Ascending aorta (tissue), 2 donors: ENCODE measurements at regions not wholly inside any gene's neighbourhood (a gene's known extent, or its start where the extent isn't known, plus 50 kb on each side); places are given as distances from the start of the nearest gene placed in this dataset.

ENCODE experiments used
- DNase-seq, 2 donors: peaks; one replicate each; pipeline ENCODE4 v3.0.0-alpha.2; 2019; ENCODE audit warnings: low spot score in 2 of 2
- H3K27ac ChIP-seq, 2 donors: fragments of 200-600 bp; sonication (generic); one replicate each; pipeline ENCODE4 v1.5.1; 2016 to 2017; ENCODE audit warnings: mild to moderate bottlenecking in 1 of 2
- H3K27me3 ChIP-seq: fragments of 200-600 bp; sonication (generic); one replicate; pipeline ENCODE4 v1.5.1; 2017
- H3K36me3 ChIP-seq, 2 donors: fragments of 200-600 bp; sonication (generic); one replicate each; pipeline ENCODE4 v1.5.1; 2016
- H3K4me1 ChIP-seq, 2 donors: fragments of 200-600 bp; sonication (generic); one replicate each; pipeline ENCODE4 v1.5.1; 2016 to 2017; ENCODE audit warnings: mild to moderate bottlenecking in 1 of 2
- H3K4me3 ChIP-seq, 2 donors: fragments of 200-600 bp; sonication (generic); one replicate each; pipeline ENCODE4 v1.5.1; 2016 to 2017; ENCODE audit warnings: mild to moderate bottlenecking in 1 of 2
- H3K9me3 ChIP-seq, 2 donors: fragments of 200-600 bp; sonication (generic); one replicate each; pipeline ENCODE4 v1.5.1; 2016
- CTCF ChIP-seq, 3 experiments: fragments of 200-600 bp in 2 of 3; fragments of 450-650 bp in 1 of 3; sonication (generic) in 2 of 3; IDR thresholded peaks; one replicate each; pipeline ENCODE4 v1.5.1; 2016 to 2019; ENCODE audit warnings: antibody characterized with exemption in 3 of 3, mild to moderate bottlenecking in 1 of 3, moderate library complexity in 1 of 3
- intact Hi-C: fragments of 100-400 bp; cut with DNase I; formaldehyde crosslinking; loops from one replicate; pipeline ENCODE4 v1.15.1; 2023

- H3K9me3 ChIP-seq, result no peaks in the 10 kb centered on the region
- H3K4me1 ChIP-seq, result no peaks in the 10 kb centered on the region
- intact Hi-C loops, result no loop called here
- no peak overlapping the region for H3K27ac ChIP-seq
- H3K4me3 ChIP-seq, result no peak overlapping the region
- no peak for TF ChIP-seq CTCF (IDR thresholded peaks at IDR 0.05)
- no peak for DNase-seq
- H3K27me3 ChIP-seq, result no peaks in the 10 kb centered on the region
- H3K36me3 ChIP-seq, result no peaks in the 10 kb centered on the region
Measured at GRCh38 chr3:39748002-39748401, 61.4 kb upstream of the MYRIP start.

DNA sequence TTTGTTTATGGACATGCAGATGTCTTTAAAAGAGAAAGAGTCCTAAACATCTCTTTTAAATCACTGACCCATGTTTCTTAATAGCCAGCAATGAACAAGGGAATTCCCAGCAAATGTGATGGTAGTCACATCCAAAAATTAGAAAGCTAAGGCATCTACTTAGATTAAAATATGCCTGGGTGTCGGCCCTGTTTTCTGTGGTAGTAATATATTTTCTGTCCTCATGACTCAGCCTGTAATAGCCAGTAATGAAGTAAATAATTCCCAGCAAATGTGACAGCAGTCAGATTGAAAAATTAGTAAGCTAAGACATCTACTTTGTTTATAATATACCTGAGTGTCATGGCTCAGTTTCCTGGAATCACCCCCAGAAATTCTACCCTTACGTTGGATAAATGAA, 60.6 kb upstream of the MYRIP start:
- Histone ChIP-seq H3K9me3 (no peaks in the 10 kb centered on the region), H3K27me3 (no peaks in the 10 kb centered on the region), H3K4me1 (no peaks in the 10 kb centered on the region), H3K36me3 (no peaks in the 10 kb centered on the region), H3K4me3 (no peak overlapping the region), H3K27ac (no peak overlapping the region)
- no peak for DNase-seq
- no peak for TF ChIP-seq CTCF (IDR thresholded peaks at IDR 0.05)
- intact Hi-C loops, result no loop called here

GRCh38 chr3:39750712-39751111, 58.7 kb upstream of the MYRIP start:
- Histone ChIP-seq H3K36me3 (no peaks in the 10 kb centered on the region), H3K4me3 (no peak overlapping the region), H3K9me3 (no peaks in the 10 kb centered on the region), H3K27ac (no peak overlapping the region), H3K27me3 (no peaks in the 10 kb centered on the region), H3K4me1 (no peaks in the 10 kb centered on the region)
- TF ChIP-seq CTCF (IDR thresholded peaks at IDR 0.05), result no peak
- no peak for DNase-seq
- intact Hi-C loops, result no loop called here

- no peak for TF ChIP-seq CTCF (IDR thresholded peaks at IDR 0.05)
- intact Hi-C loops, result no loop called here
- no peaks in the 10 kb centered on the region for H3K27me3 ChIP-seq
- no peak overlapping the region for H3K27ac ChIP-seq
- H3K36me3 ChIP-seq, result no peaks in the 10 kb centered on the region
- no peaks in the 10 kb centered on the region for H3K9me3 ChIP-seq
- no peaks in the 10 kb centered on the region for H3K4me1 ChIP-seq
- H3K4me3 ChIP-seq, result no peak overlapping the region
- no peak for DNase-seq
Measured at GRCh38 chr3:39751286-39751685, 58.1 kb upstream of the MYRIP start.

DNA sequence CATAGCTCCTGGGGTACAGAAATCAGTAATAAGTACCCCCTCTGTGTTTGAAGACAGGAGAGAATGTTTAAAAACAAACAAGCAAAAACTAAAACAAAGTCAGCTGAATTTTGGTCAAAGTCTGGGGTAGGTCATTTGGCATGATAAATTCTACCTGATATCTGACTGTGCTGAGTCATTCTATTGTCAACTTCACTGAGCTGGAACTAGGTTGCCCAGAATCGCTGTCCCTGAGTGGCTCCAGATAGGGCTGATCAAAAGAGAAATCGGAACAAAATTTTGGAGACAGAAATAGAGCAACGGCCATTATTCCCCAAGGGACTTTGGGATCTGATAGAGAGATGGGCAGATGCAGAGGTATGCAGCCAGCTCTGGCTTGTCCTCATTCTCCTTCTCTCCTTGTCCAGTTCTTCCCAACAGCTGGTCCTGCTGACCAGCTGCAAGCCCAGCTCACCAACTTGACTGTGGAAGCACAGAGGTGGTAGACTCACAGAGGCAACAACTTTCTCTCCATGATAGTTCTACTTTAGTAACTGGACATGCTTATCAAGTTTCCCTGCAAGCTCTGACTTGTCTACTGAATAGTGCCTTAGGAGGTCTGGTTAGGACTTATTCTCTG, 57.3 kb upstream of the MYRIP start:
- H3K9me3 ChIP-seq, result no peaks in the 10 kb centered on the region
- no peak for TF ChIP-seq CTCF (IDR thresholded peaks at IDR 0.05)
- no peaks in the 10 kb centered on the region for H3K4me1 ChIP-seq
- no peaks in the 10 kb centered on the region for H3K27me3 ChIP-seq
- DNase-seq, result no peak
- H3K27ac ChIP-seq, result no peak overlapping the region
- no peaks in the 10 kb centered on the region for H3K36me3 ChIP-seq
- intact Hi-C loops, result no loop called here
- H3K4me3 ChIP-seq, result no peak overlapping the region

DNA sequence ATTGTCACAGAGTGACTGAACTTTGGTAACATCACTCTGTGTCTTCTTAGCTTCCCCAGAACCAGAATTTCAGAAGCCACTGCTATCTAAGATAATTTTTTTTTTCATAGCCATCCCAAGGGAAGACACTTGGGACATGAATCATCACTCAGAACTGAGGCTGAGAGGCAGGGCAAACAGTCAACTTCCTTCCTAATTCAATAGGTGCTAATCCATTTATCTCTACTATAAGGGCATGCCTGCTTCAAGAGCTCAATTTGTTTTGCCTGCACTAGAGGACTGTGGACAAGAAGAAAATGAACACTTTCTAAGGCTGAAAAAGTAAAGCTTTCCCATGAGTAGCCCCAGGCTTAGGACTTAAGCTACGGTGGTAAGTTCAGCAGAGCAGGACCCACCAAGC, 56.7 kb upstream of the MYRIP start:
- no peak for TF ChIP-seq CTCF (IDR thresholded peaks at IDR 0.05)
- Histone ChIP-seq H3K4me3 (no peak overlapping the region), H3K27ac (no peak overlapping the region), H3K36me3 (no peaks in the 10 kb centered on the region), H3K27me3 (no peaks in the 10 kb centered on the region), H3K9me3 (no peaks in the 10 kb centered on the region), H3K4me1 (no peaks in the 10 kb centered on the region)
- DNase-seq, result no peak
- intact Hi-C loops, result no loop called here
